COR-L47 (cell line): ENCODE measurements at regions not wholly inside any gene's neighbourhood (a gene's known extent, or its start where the extent isn't known, plus 50 kb on each side); places are given as distances from the start of the nearest gene placed in this dataset.
"Not testable (repeated sequence)": the region's sequence is repeated elsewhere in the genome, so short reads cannot be mapped to it uniquely, and the experiment has no call there.

Experiments used
- DNase-seq: peaks from one replicate; lab custom pipeline; 2025; lab: John Stamatoyannopoulos, UW

DNA sequence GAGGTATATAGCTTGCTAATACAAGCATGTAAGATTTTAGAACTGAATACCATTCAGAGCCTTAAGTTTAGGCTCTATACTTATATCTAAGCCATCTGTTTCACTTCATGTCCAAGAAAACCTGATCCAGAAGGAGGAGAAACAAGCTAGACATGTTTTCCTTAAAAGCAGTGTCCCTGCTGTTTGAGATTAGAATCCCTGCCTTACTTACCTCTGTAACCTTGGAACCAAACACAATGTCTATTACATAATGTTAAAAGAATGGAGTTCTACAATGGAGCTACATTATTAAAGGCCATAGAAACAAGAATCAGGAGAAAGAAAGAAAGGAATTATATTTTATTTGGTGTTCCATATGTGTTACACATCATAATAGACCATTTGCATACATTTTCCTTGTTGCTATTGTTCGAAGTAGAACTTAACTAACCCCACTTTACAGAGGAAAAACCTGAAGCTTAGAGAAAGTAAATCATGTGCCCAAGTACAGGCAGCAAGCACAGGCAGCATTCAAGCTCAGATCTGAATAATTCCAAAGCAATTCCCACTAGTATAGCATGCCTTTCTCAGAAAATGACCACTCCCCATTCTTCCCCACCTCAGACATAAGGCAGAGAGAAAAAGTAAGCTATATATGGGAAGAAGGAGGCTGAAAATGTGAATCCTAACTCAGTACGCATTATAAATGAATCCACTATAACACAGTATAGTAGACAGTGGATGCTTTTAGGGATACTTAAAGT lies 380.1 kb upstream of the SPAG17 start:
- no peak for DNase-seq

DNA sequence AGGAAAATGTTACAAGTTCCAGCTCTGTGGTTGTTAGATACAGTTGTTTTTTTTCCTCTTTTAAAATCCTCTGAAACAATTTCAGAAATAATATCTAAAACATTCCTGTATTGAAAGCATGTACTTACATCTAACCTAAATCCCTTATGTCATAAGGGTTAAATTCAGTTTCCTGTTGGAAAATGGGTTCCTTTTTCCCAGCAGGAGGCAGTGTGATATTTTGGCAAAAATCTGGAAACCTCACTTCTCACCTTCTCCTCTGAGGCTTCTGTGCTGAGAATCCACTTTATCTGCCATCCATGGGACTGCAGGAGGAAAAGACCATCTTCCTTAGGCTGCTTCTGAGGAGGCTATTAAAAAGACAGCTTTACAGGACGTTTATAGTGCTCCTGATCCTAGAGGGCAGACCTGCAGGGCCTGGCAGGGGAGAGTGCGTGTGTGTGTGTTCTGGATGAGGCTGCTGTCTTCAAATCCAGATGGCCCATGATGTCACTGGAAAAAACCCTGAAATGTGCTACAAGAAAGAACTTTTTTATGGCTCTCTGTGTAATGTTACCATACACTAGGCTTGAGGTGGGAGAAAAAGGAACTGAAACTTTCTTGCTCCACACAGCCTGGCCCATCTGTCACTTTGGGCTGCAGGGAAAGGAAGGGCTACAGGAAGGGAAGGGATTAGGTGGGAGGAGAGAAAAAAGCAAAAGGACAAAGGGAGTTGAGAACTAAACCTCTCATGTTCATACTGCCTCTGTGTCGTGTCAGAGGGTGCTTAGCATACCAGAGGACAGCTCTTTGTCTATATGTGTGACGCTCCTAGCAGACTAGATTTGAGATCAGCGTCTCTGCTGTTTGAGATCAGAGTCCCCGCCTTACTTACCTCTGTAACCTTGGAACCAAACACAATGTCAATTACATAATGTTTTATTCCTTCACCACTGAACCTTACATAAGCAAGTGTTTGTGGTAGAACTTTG lies 379.2 kb upstream of the SPAG17 start:
- DNase-seq = no peak

DNA sequence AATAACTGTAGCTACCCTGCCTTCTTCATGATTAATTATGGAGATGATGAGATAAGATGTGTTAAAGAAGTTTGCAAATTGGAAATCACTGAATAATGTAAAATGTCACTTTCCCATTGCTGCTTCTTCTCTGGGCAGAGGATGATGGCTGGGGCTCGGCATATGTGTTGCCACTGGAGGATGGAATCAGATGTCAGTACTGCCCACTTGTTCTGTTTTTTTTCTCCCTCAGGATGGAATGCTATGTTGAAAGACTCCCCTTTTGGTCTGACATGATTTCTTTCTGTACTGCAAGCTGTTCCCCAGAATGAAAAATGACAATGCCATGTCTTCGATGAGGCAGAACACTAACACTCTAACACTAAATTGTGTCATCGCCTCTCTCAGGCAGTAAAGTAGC lies 373.9 kb upstream of the SPAG17 start:
- DNase-seq = no peak

DNA sequence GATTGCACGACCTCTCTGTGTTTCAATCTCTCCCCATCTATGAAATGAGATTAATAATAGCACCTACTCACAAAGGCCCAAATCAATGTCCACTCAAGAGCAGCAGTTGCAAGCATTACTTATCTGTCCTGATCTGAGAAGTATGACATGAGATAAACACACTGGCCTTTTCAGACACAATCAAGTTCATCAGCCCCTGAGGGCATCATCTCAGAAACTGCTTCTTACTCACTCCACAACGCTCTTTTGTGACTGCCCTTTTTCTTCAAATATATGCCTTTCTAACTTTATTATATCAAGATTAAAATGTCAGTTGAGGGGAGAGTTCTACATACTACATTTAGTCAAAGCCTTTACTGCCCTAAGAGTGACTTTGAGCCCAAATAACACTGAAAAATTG lies 371.9 kb upstream of the SPAG17 start:
- no peak for DNase-seq

DNA sequence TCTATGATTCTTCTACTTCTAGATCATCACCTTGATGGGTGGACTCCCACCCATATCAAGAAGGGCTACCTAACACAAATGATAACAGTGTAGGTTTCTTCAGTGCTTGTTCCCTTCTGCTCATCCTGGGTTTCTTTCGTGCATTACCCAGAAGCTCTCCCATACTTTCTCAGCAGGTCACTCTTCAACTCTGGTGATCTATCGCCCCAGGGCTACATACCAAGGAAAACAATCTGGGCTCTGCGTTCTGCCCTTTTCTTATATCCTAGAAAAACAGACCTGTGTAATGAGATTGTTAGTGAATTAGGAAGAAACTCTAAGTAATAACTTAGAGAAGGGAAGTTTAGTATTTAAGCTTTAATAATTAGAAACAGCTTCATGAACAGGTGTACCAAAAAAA lies 370.6 kb upstream of the SPAG17 start:
- DNase-seq = no peak

DNA sequence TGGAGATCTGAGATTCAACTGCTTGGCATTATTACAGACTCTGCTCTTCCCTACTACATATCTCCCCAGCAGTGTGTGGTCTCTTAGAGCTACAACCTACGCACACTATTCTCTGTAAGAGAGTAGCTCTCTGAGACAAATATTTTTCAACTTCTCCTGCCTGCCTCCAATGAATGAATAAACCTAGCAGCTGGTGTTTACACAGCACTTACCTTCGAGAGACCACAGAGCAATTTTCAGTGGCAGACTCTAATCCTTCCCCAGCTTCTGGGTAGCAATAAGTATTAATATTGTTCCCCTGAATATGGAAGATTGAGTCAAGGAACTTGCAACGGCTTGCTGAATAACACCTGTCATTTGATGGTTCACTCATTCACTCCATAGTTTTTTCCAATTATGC lies 350.9 kb upstream of the SPAG17 start:
- no peak for DNase-seq

DNA sequence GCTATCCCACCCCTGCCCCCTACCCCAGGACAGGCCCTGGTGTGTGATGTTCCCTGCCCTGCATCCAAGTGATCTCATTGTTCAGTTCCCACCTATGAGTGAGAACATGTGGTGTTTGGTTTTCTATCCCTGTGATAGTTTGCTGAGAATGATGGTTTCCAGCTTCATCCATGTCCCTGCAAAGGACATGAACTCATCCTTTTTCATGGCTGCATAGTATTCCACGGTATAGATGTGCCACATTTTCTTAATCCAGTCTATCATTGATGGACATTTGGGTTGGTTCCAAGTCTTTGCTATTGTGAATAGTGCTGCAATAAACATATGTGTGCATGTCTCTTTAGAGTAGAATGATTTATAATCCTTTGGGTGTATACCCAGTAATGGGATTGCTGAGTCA lies 326.9 kb upstream of the SPAG17 start:
- not testable (repeated sequence) for DNase-seq

DNA sequence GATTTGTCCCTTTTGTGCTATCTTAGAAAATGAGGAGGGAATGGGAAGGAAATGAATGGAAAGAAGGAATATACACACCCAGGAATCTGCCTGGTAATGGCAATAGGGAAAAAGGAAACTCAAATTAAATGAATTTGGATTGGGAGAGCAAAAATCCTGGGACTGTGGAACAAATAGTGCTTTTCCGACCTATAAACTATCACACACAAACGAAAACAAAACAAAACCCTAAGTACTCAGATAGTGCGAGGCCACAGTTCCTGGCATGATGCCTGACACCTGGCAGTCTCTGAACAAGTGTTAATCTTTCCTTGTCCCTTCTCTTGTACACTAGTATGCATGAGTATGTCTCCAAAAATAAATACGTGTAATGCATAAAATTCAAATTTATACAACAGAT lies 319.8 kb upstream of the SPAG17 start:
- DNase-seq = no peak

DNA sequence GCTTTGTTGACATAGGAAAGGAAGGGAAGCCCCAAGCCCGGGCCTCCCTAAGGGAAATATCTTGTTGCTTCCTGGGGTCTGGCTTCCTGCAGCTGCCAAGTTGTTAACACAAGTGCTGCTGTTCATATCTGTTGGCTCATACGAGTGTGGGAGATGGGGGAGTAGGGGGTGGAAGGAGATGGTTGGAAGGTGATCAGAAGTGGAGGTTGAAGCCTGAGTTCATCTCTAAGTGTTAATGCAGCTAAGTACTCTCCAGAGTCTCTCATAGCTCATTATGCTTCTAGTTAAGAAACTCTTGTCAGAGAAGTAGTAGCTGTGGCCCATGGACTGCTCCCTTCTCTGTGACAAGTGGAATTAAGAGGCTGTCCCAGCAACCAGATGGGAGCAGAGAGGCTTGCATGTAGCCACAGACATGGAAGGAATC lies 319.2 kb upstream of the SPAG17 start:
- DNase-seq = no peak

DNA sequence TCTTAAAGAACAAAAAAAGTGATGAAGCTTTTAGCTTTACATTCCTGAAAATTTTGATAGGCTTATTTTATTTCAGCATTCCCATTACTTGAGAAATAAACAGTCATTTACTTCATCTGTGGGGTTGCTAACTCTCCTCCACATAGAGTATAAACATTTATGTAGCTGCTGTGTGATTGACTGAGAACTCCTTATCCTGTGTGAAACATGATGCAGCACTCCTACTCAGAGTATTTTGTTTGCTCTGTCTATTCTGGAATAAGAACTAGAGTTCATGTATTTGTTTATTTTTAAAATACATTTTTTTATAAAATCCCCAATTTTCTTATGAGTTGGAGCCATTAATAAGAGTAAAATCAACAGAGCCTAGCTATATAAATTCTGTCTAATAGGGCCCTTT lies 318.7 kb upstream of the SPAG17 start:
- no peak for DNase-seq

DNA sequence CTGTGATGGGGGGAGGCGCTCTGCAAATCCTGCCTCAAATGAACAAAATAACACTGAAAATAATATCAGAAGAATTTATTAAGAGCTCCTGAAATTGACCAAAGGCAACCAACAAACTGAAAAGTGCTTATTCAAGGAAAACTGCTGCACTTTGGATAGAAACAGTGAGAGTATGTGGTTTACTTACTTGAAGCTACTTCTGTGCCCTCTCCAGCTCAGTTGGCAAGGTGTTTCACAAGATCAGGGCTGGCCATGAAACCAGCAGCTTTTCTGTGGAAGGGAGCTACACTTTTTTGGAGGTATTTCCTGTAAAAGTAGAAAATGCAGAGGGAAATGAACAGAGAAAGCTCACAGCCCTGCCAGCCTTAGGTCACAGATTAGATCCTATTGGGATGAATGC lies 310.0 kb upstream of the SPAG17 start:
- no peak for DNase-seq

DNA sequence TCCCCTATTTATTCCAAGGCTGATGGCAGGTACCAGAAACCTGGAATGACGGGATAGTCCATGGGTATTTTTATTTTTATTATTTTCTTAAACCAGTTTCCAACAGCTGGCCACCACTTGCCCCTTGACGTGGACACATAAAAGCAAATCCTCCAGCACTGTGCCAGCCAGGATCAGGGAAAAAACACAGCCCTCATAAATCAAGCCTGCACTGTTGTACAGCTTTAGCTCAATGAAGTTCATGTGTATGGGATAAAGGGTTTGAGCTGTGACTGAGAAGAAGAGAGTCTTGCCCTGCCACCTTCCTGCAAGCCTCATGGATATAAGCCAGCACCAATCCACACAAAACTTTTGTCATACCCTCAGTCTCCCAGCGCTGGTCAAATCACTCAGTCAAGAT lies 303.8 kb upstream of the SPAG17 start:
- no peak for DNase-seq

DNA sequence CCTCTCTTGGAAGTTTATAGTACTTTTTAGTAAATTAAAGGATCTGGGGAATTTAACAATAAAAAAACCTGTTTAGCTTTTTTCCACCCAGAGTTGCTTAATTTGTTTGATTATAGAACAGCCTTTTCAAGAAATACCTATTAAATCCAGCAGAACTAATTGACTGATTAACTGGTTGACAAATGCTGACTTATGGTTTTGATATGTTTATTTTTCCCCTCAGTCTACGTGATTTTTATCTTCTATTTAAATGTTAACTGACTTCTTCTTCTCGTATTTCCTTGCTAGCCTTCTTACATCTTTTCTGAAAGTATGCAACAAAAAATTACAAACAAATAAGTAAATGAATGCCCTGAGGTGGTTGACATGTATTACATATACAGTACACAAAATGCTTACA lies 302.9 kb upstream of the SPAG17 start:
- no peak for DNase-seq

DNA sequence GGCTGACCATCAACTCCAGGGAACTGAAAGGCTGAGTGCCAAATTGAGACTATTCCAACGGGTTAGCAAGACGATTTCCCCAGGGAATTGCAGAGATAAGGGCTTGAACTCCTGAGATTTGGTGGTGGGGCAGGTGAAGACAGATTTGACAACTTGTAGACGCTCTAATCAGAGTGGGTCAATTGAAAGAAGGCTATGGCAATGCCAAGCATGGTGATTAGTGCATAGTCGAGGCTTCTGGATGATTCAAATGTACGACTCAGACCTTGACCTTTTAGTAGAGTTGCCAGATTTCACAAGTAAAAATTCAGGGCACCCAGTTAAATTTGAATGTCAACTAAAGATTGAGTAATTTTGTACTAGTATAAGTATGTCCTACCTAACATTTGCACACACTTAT lies 302.1 kb upstream of the SPAG17 start:
- DNase-seq = no peak

DNA sequence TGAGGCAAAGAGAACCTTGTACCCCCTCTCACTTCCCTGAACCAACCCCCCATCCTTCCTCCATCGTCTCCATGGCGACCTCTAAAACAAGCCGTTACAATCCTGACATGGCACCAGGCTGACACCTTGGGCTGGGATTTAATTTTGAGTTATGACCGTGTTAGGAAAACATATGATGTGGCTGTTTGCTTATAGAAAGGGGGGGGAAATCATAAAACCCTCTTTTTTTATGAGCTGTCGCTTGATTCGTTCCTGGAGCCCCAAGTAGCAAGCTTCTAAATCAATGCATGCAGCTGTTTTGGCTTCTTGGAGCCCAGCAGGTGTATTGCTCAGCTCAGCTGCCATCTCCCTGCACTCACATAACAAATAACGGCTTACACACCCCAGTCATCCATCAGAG lies 301.2 kb upstream of the SPAG17 start:
- DNase-seq = no peak

DNA sequence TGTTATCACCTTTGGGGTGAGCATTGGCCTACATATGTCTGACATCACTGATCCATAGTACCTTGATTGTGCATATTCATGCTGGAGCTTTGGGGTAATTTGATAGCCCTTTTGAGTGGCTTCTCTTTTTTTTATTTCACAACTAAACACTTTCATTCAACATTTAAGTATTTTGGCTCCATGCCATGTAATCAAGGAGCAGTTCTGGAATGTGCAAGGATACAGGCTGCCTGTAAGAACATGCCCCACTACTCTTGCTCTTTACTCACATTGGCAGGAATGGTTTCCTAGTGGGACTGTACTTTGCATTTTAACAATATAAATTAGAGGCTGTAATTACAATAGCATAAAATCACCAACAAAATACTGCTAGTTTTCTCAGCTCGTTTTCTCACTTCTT lies 300.7 kb upstream of the SPAG17 start:
- no peak for DNase-seq

DNA sequence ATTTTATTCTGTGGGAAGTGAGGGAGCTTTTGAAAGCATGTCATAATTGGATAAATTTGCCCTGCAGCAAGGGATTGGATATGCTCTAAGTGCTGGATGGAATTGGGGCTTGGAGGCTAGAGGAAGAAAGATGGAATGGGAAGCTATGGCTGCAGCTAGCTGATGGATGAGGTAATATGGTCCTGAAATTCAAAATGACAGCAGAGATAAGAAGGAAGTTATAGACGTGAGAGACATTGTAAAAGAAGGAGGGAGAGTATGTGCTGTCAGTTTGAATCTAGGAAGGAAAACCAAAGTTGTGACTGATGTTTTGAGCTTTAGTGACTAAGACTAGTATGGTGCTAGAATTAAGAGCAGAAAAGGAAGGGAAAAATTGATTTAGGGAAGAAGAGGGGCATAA lies 299.9 kb upstream of the SPAG17 start:
- no peak for DNase-seq

DNA sequence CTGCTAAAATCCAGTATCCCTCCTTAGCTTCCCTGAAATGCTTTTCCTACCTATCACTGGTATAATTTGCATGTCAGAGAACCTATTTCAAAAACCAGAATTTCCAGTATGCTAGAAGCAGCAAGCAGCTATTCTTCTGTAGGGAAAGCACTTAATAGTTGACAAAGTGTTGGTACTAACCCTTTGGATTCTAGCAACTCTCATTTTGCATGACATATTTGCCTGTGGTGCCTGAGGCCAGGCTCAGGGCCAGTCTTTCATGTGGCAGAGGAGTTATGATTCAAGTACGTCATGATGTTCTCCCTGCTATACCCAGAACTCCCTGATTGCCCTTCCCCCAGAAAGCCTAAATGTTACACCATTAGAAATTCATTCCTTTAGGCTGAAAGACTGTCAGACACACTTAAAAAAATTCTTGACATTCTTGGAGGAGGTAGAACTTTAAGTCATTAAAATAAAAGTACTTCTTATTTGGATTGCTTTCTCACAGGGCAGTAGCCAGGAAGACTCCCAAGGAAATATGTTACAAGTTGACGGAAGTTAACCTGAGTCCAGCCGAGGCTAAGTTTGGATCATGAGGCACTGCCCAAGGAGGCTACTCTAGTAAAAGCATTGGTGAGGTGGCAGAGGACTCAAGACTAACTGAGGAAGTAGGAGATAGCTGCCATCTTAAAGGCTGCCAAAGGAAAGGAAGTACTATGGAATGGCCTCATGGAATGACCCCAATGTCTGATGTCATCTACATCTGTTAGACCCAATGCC lies 298.4 kb upstream of the SPAG17 start:
- DNase-seq = no peak

DNA sequence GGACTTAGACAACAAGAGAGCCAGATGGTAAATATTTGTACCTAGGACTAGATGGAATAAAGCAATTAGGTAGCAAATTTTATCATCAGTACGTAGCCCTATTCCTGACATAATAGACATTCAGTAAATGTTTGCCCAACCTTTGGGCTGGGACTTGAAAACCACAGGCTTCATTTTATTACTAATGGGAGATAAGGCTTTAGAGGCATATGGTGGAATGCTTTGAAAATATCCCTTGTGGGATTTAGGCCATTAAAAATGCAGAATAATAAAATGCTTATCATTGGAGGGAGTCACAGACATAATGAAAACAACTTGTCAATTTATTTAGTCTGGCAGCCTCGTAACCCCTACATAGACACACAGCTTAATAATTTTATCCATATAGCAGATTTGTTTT lies 296.1 kb upstream of the SPAG17 start:
- DNase-seq = no peak

DNA sequence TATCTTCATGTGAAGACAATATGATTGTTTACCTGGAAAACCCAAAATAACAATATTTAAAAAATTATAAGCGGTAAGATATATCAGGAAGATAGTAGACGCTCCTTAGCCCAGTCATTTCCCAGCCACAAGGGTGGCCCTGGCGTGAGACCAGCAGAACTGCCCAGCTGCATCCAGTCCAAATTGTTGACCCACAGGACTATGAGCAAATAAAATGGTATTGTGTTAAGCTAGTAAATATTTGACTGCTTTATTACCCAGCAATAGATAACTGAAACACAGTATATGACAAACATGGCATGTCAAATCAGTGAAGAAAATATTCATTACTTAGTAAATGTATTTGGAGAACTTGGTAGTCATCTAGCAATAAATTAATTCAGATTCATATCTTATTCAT lies 294.3 kb upstream of the SPAG17 start:
- peak; percentile 12 for DNase-seq

DNA sequence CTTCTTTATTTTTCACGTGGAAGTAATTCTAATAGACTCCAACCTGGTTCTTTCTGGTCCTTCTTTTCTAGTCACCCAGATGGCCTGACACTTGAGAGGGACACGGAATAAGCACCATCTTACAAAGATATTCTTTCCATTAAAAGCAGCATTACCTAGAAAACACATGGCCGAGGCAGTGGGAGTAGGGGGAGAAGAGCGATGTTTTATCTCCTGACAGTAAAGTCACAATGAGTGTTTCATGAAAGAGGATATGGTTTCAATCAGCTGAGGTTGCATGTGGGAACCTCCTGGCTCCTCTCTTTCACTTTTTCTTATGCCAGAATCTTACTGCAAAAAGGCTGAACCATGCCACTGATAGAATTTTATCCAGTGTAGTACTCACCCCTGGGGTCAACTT lies 288.8 kb upstream of the SPAG17 start:
- no peak for DNase-seq

DNA sequence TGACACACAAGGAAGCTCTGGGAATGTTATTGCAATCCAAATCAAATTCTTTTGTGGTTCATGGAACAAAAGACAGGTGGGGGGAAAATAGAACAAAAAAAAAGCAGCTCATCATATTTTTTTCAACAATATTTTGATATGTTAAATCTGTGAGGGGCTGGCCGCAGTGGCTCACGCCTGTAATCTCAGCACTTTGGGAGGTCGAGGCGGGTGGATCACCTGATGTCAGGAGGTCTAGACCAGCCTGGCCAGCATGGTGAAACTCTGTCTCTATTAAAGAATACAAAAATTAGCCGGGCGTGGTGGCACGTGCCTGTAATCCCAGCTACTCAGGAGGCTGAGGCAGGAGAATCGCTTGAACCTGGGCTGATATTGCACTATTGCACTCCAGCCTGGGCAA lies 279.4 kb upstream of the SPAG17 start:
- not testable (repeated sequence) for DNase-seq

DNA sequence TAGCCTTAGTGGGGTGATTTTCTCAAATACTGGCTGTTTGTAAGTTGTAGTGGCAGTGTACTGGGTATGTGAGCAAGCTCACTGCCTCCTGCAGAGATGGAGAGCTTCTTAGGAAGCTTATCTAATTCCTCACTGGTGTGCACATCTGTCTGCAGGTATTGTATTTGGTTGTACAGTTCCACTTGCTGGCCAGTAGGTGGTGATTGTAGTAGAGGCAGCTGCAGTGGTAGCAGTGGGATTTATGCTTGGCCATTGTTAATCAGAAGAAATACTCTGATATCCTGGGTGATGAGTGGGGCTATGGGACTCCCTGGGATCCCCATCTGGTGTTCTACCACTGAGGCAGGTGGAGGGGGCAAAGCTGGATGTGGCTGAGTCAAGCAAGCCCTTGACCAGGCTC lies 276.1 kb upstream of the SPAG17 start:
- no peak for DNase-seq
